ENCODE measurements at regions not wholly inside any gene's neighbourhood (a gene's known extent, or its start where the extent isn't known, plus 50 kb on each side); places are given as distances from the start of the nearest gene placed in this dataset.
"Not testable (repeated sequence)": the region's sequence is repeated elsewhere in the genome, so short reads cannot be mapped to it uniquely, and the experiment has no call there.

GRCh38 chr16:22648141-22648540 lies 137.4 kb downstream of the NPIPB5 start:
- H3K9me2 ChIP-seq (replicated peaks; ENCODE audit: insufficient read depth, low read length) = no peaks in the 10 kb centered on the region
- no peak overlapping the region for H3K27ac ChIP-seq (ENCODE audit: low read length)
- H3F3A ChIP-seq (ENCODE audit: insufficient read depth, low read length) = no peaks in the 10 kb centered on the region
- no peaks in the 10 kb centered on the region for H3K27me3 ChIP-seq (replicated peaks; ENCODE audit: insufficient read depth, low read length)
- no peaks in the 10 kb centered on the region for H3K9me3 ChIP-seq (replicated peaks; ENCODE audit: insufficient read depth, low read length)
- H3K36me3 ChIP-seq (replicated peaks; ENCODE audit: insufficient read depth, low read length) = no peaks in the 10 kb centered on the region
- DNase-seq = no peak
- no peak overlapping the region for H3K4me2 ChIP-seq (ENCODE audit: low read depth, low read length)
- no peak overlapping the region for H3K4me3 ChIP-seq (ENCODE audit: low read length)
- TF ChIP-seq EZH2phosphoT487 (IDR thresholded peaks at IDR 0.05; ENCODE audit: low read length) = no peak
- TF ChIP-seq EZH2 (optimal IDR thresholded peaks at IDR 0.05; ENCODE audit: low read depth, low read length) = no peak
- TF ChIP-seq CTCF (IDR thresholded peaks at IDR 0.05; ENCODE audit: low read length) = no peak
- no peak overlapping the region for H2AFZ ChIP-seq (ENCODE audit: low read length)
- H4K20me1 ChIP-seq (ENCODE audit: insufficient read depth, low read length) = no peaks in the 10 kb centered on the region
- no peaks in the 10 kb centered on the region for H3K79me2 ChIP-seq (ENCODE audit: low read length)
- no peaks in the 10 kb centered on the region for H3K4me1 ChIP-seq (ENCODE audit: low read length)
- no peak overlapping the region for H3K9ac ChIP-seq (ENCODE audit: low read length)

- Histone ChIP-seq H3K36me3 (replicated peaks; ENCODE audit: insufficient read depth, low read length) (no peaks in the 10 kb centered on the region), H3K4me3 (ENCODE audit: low read length) (no peak overlapping the region), H3K9me3 (replicated peaks; ENCODE audit: insufficient read depth, low read length) (no peaks in the 10 kb centered on the region), H3K27me3 (replicated peaks; ENCODE audit: insufficient read depth, low read length) (no peaks in the 10 kb centered on the region), H3K9ac (ENCODE audit: low read length) (no peak overlapping the region), H3K9me2 (replicated peaks; ENCODE audit: insufficient read depth, low read length) (no peaks in the 10 kb centered on the region), H3K79me2 (ENCODE audit: low read length) (no peaks in the 10 kb centered on the region), H3K4me2 (ENCODE audit: low read depth, low read length) (no peak overlapping the region), H3K4me1 (ENCODE audit: low read length) (no peaks in the 10 kb centered on the region), H3F3A (ENCODE audit: insufficient read depth, low read length) (no peaks in the 10 kb centered on the region), H4K20me1 (ENCODE audit: insufficient read depth, low read length) (no peaks in the 10 kb centered on the region), H2AFZ (ENCODE audit: low read length) (no peak overlapping the region), H3K27ac (ENCODE audit: low read length) (no peak overlapping the region)
- no peak for TF ChIP-seq EZH2 (optimal IDR thresholded peaks at IDR 0.05; ENCODE audit: low read depth, low read length)
- no peak for TF ChIP-seq EZH2phosphoT487 (IDR thresholded peaks at IDR 0.05; ENCODE audit: low read length)
- no peak for TF ChIP-seq CTCF (IDR thresholded peaks at IDR 0.05; ENCODE audit: low read length)
- no peak for DNase-seq
These were observed 138.2 kb downstream of the NPIPB5 start for GRCh38 chr16:22648941-22649340.

- not testable (repeated sequence) for H3K27me3 ChIP-seq (replicated peaks; ENCODE audit: insufficient read depth, low read length); H4K20me1 ChIP-seq (ENCODE audit: insufficient read depth, low read length); H3K9ac ChIP-seq (ENCODE audit: low read length); H3K36me3 ChIP-seq (replicated peaks; ENCODE audit: insufficient read depth, low read length); H3K4me3 ChIP-seq (ENCODE audit: low read length); H3K27ac ChIP-seq (ENCODE audit: low read length); DNase-seq; H3K9me3 ChIP-seq (replicated peaks; ENCODE audit: insufficient read depth, low read length); H3K79me2 ChIP-seq (ENCODE audit: low read length); H3K4me1 ChIP-seq (ENCODE audit: low read length); H2AFZ ChIP-seq (ENCODE audit: low read length); H3K4me2 ChIP-seq (ENCODE audit: low read depth, low read length); H3K9me2 ChIP-seq (replicated peaks; ENCODE audit: insufficient read depth, low read length); H3F3A ChIP-seq (ENCODE audit: insufficient read depth, low read length)
These were observed 140.6 kb downstream of the NPIPB5 start for GRCh38 chr16:22651111-22651817.

GRCh38 chr16:22652463-22652845 lies 141.8 kb downstream of the NPIPB5 start:
- no peaks in the 10 kb centered on the region for H3K36me3 ChIP-seq (replicated peaks; ENCODE audit: insufficient read depth, low read length)
- no peak overlapping the region for H3K9ac ChIP-seq (ENCODE audit: low read length)
- DNase-seq = no peak
- H3K27me3 ChIP-seq (replicated peaks; ENCODE audit: insufficient read depth, low read length) = no peaks in the 10 kb centered on the region
- no peaks in the 10 kb centered on the region for H4K20me1 ChIP-seq (ENCODE audit: insufficient read depth, low read length)
- H3K27ac ChIP-seq (ENCODE audit: low read length) = no peak overlapping the region
- H3K4me3 ChIP-seq (ENCODE audit: low read length) = no peak overlapping the region
- no peaks in the 10 kb centered on the region for H3K9me2 ChIP-seq (replicated peaks; ENCODE audit: insufficient read depth, low read length)
- no peaks in the 10 kb centered on the region for H3K79me2 ChIP-seq (ENCODE audit: low read length)
- no peak overlapping the region for H2AFZ ChIP-seq (ENCODE audit: low read length)
- H3K4me2 ChIP-seq (ENCODE audit: low read depth, low read length) = no peak overlapping the region
- no peaks in the 10 kb centered on the region for H3K9me3 ChIP-seq (replicated peaks; ENCODE audit: insufficient read depth, low read length)
- no peaks in the 10 kb centered on the region for H3K4me1 ChIP-seq (ENCODE audit: low read length)
- TF ChIP-seq EZH2phosphoT487 (IDR thresholded peaks at IDR 0.05; ENCODE audit: low read length) = no peak
- TF ChIP-seq CTCF (IDR thresholded peaks at IDR 0.05; ENCODE audit: low read length) = no peak
- TF ChIP-seq EZH2 (optimal IDR thresholded peaks at IDR 0.05; ENCODE audit: low read depth, low read length) = no peak
- no peaks in the 10 kb centered on the region for H3F3A ChIP-seq (ENCODE audit: insufficient read depth, low read length)

All from MM.1S (cell line).